ENCODE measurements at regions not wholly inside any gene's neighbourhood (a gene's known extent, or its start where the extent isn't known, plus 50 kb on each side); places are given as distances from the start of the nearest gene placed in this dataset.

DNA sequence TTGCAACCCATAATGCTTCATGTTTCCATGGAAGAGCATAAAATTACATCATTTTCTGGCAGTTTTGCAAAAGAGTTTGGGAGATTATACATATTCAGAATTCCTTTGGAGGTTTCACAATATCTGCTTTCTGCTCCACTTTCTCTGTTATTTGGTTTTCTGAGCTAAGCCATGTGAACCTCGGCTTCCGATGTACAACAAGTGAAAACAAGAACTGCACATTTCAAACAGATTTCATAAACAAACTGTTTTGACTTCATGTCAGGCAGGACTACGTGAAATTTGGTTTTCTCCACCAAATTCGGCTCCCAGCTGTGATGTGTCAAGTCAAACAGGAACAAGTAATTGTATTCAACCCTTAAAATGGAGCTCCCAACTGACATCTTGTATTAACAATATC, 609.8 kb downstream of the IRX1 start:
- no peak overlapping the region for H3K9ac ChIP-seq (ENCODE audit: extremely low read depth, insufficient read length, low read length)
- Mint-ChIP-seq H3K27me3 (ENCODE audit: low read depth) (peaks cover 15% of the 10 kb centered on the region), H3K9me3 (peaks cover 0 to 3% of the 10 kb centered on the region in 2 experiments; a peak in 1 of 5 replicates), H3K27ac (no peak overlapping the region), H3K36me3 (ENCODE audit: insufficient read depth in 1 of 3, low read depth in 3 of 3) (peaks cover 0 to 6% (median 0%) of the 10 kb centered on the region in 3 experiments; a peak in 3 of 7 replicates), H3K4me1 (peaks cover 43% of the 10 kb centered on the region in 2 experiments), H3K4me3 (no peak overlapping the region)
- H2BK15ac ChIP-seq (ENCODE audit: low read depth, low read length) = no peak overlapping the region
- H2AFZ ChIP-seq (ENCODE audit: low read length) = no peak overlapping the region
- no peak overlapping the region for H2AK5ac ChIP-seq (ENCODE audit: insufficient read length, low read length)
- H2BK5ac ChIP-seq (ENCODE audit: insufficient read length, low read length) = no peak overlapping the region
- H3T11ph ChIP-seq (ENCODE audit: low read length) = no peak overlapping the region
- H3K18ac ChIP-seq (ENCODE audit: insufficient read length, low read depth, low read length) = no peak overlapping the region
- no peak for TF ChIP-seq CTCF (conservative IDR thresholded peaks at IDR 0.05)
- H3K79me1 ChIP-seq (ENCODE audit: insufficient read depth, low read depth, low read length, poor library complexity, severe bottlenecking) = no peaks in the 10 kb centered on the region
- H3K79me2 ChIP-seq (ENCODE audit: insufficient read depth, low read length) = no peaks in the 10 kb centered on the region
- no peaks in the 10 kb centered on the region for H3K9me3 ChIP-seq (ENCODE audit: control insufficient read depth, low read depth, low read length)
- no peak overlapping the region for H4K8ac ChIP-seq (replicated peaks; ENCODE audit: insufficient read length, low read depth, low read length)
- H3K4me1 ChIP-seq (ENCODE audit: insufficient read depth, low read length) = peaks cover 10% of the 10 kb centered on the region
- H3K14ac ChIP-seq (ENCODE audit: insufficient read depth, low read length) = no peak overlapping the region
- H2BK20ac ChIP-seq (ENCODE audit: low read depth, low read length, poor library complexity, severe bottlenecking) = no peak overlapping the region
- H4K5ac ChIP-seq (ENCODE audit: insufficient read length, low read depth, low read length) = no peak overlapping the region
- H4K91ac ChIP-seq (ENCODE audit: insufficient read length, low read depth, low read length) = no peak overlapping the region
- no peak overlapping the region for H2BK120ac ChIP-seq (ENCODE audit: low read depth, low read length, poor library complexity, severe bottlenecking)
- H3K23ac ChIP-seq (ENCODE audit: insufficient read length, low read depth, low read length) = no peak overlapping the region
- H3K4me2 ChIP-seq (ENCODE audit: insufficient read depth, insufficient read length, low read length) = no peak overlapping the region
- H2BK12ac ChIP-seq (ENCODE audit: insufficient read length, low read depth, low read length) = no peak overlapping the region
- no peaks in the 10 kb centered on the region for H4K20me1 ChIP-seq (ENCODE audit: control insufficient read depth, insufficient read depth, insufficient read length)
- no peak overlapping the region for H3K56ac ChIP-seq (ENCODE audit: insufficient read length, low read depth, low read length)
- WGBS (ENCODE audit: extremely low coverage, insufficient read length, low lambda C conversion rate) = no CpG with 5 or more reads among the region's 4 CpGs
- H3K4ac ChIP-seq (ENCODE audit: low read depth, low read length) = no peak overlapping the region
- H3K27ac ChIP-seq (ENCODE audit: insufficient read length, low read depth, low read length) = no peak overlapping the region
- no peaks in the 10 kb centered on the region for H3K23me2 ChIP-seq (ENCODE audit: insufficient read length, low read depth, low read length, poor library complexity, severe bottlenecking)
- no peaks in the 10 kb centered on the region for H3K27me3 ChIP-seq (ENCODE audit: insufficient read depth, low read length)
- no peak for DNase-seq

All from H9 (cell line).